Colonic mucosa (tissue), 4 donors: ENCODE measurements at regions not wholly inside any gene's neighbourhood (a gene's known extent, or its start where the extent isn't known, plus 50 kb on each side); places are given as distances from the start of the nearest gene placed in this dataset.

ENCODE experiments used
- DNase-seq: peaks from one replicate; pipeline ENCODE4 v3.0.0-alpha.2; 2020
- H3K27ac ChIP-seq: fragments of 200-600 bp; one replicate; pipeline ENCODE4 v1.8.0; 2021
- H3K27me3 ChIP-seq: fragments of 200-600 bp; one replicate; pipeline ENCODE4 v1.8.0; 2021
- H3K36me3 ChIP-seq: fragments of 200-600 bp; one replicate; pipeline ENCODE4 v1.8.0; 2021
- H3K4me1 ChIP-seq: fragments of 200-600 bp; one replicate; pipeline ENCODE4 v1.8.0; 2021; ENCODE audit warnings: mild to moderate bottlenecking
- H3K4me3 ChIP-seq: fragments of 200-600 bp; one replicate; pipeline ENCODE4 v1.8.0; 2021
- H3K9ac ChIP-seq, 2 donors: one replicate each; pipeline ENCODE4 v1.7.0; 2013; ENCODE audit warnings: control low read depth in 2 of 2, low read depth in 2 of 2, low read length in 2 of 2
- H3K9me3 ChIP-seq: fragments of 200-600 bp; one replicate; pipeline ENCODE4 v1.8.0; 2021
- CTCF ChIP-seq: fragments of 200-600 bp; IDR thresholded peaks from one replicate; pipeline ENCODE4 v1.8.0; 2022; ENCODE audit warnings: antibody characterized with exemption, mild to moderate bottlenecking
- intact Hi-C: fragments of 100-400 bp; cut with DNase I; formaldehyde crosslinking; loops from one replicate; pipeline ENCODE4 v1.14.1; 2022
- donor health status: healthy.
- donor health status: DM: no; HTN: no; CAD: no.
- donor health status: DM: no; HTN: no; CAD: no.

- TF ChIP-seq CTCF: no peak
- DNase-seq: no peak
- no peaks in the 10 kb centered on the region for H3K27me3 ChIP-seq
- no peaks in the 10 kb centered on the region for H3K36me3 ChIP-seq
- H3K9me3 ChIP-seq: no peaks in the 10 kb centered on the region
- no peaks in the 10 kb centered on the region for H3K4me1 ChIP-seq
- intact Hi-C loops: no loop called here
- no peak overlapping the region for H3K4me3 ChIP-seq
- H3K27ac ChIP-seq: no peak overlapping the region
- no peak overlapping the region for H3K9ac ChIP-seq
Observed at GRCh38 chr12:78797196-78797931, 67.2 kb upstream of the SYT1 start.

- DNase-seq: no peak
- intact Hi-C loops: no loop called here
- Histone ChIP-seq H3K27me3 (no peaks in the 10 kb centered on the region), H3K4me1 (no peaks in the 10 kb centered on the region), H3K27ac (no peak overlapping the region), H3K9me3 (no peaks in the 10 kb centered on the region), H3K36me3 (no peaks in the 10 kb centered on the region), H3K4me3 (no peak overlapping the region), H3K9ac (no peak overlapping the region)
- TF ChIP-seq CTCF: no peak
Observed at GRCh38 chr12:78799649-78800048, 64.9 kb upstream of the SYT1 start.

GRCh38 chr12:78802593-78802992 lies 62.0 kb upstream of the SYT1 start:
- DNase-seq: no peak

GRCh38 chr12:78804262-78804661 lies 60.3 kb upstream of the SYT1 start:
- TF ChIP-seq CTCF: no peak
- H3K4me1 ChIP-seq: no peaks in the 10 kb centered on the region

More at GRCh38 chr12:78802593-78802992, 62.0 kb upstream of the SYT1 start:
- Histone ChIP-seq H3K36me3 (no peaks in the 10 kb centered on the region), H3K4me3 (no peak overlapping the region), H3K9me3 (no peaks in the 10 kb centered on the region), H3K27ac (no peak overlapping the region), H3K27me3 (no peaks in the 10 kb centered on the region), H3K4me1 (no peaks in the 10 kb centered on the region), H3K9ac (no peak overlapping the region)
- intact Hi-C loops: no loop called here
- TF ChIP-seq CTCF: no peak

More at GRCh38 chr12:78804262-78804661, 60.3 kb upstream of the SYT1 start:
- Histone ChIP-seq H3K4me3 (no peak overlapping the region), H3K9ac (no peak overlapping the region), H3K9me3 (no peaks in the 10 kb centered on the region), H3K36me3 (no peaks in the 10 kb centered on the region), H3K27me3 (no peaks in the 10 kb centered on the region), H3K27ac (no peak overlapping the region)
- no peak for DNase-seq
- intact Hi-C loops: no loop called here
